Stomach (tissue), 8 donors: ENCODE measurements at regions not wholly inside any gene's neighbourhood (a gene's known extent, or its start where the extent isn't known, plus 50 kb on each side); places are given as distances from the start of the nearest gene placed in this dataset.

ENCODE experiments used
- DNase-seq, 2 donors: peaks; one replicate each; pipeline versions ENCODE4 v3.0.0 to v3.0.0-alpha.2; 2013 to 2019
- H3K27ac ChIP-seq, 5 donors: fragments of 200-600 bp in 4 of 5; sonication (generic) in 4 of 5; one replicate each; pipeline ENCODE4 v1.5.1; 2013 to 2019; ENCODE audit warnings: mild to moderate bottlenecking in 1 of 5, moderate library complexity in 1 of 5
- H3K27me3 ChIP-seq, 3 donors: fragments of 200-600 bp; sonication (generic); one replicate each; pipeline ENCODE4 v1.5.1; 2017 to 2019; ENCODE audit warnings: mixed run types in 1 of 3
- H3K36me3 ChIP-seq, 4 donors: fragments of 200-600 bp; sonication (generic); 1 replicate in 3 of 4; 2 replicates in 1 of 4; pipeline ENCODE4 v1.5.1; 2016 to 2019
- H3K4me1 ChIP-seq, 4 donors: fragments of 200-600 bp; sonication (generic); one replicate each; pipeline ENCODE4 v1.5.1; 2016 to 2019
- H3K4me3 ChIP-seq, 4 donors: fragments of 200-600 bp; sonication (generic) in 3 of 4; one replicate each; pipeline ENCODE4 v1.5.1; 2016 to 2019; ENCODE audit warnings: mild to moderate bottlenecking in 1 of 4
- H3K9me3 ChIP-seq, 4 donors: fragments of 200-600 bp; sonication (generic); one replicate each; pipeline ENCODE4 v1.5.1; 2016 to 2019
- CTCF ChIP-seq, 7 experiments: fragments of 450-650 bp in 4 of 7; fragments of 200-600 bp in 3 of 7; sonication (generic) in 3 of 7; IDR thresholded peaks; one replicate each; pipeline ENCODE4 v1.5.1; 2016 to 2019; ENCODE audit warnings: antibody characterized with exemption in 7 of 7, control low read depth in 2 of 7, mild to moderate bottlenecking in 1 of 7
- EP300 ChIP-seq: sonication (generic); formaldehyde crosslinking; IDR thresholded peaks from one replicate; pipeline ENCODE4 v1.6.1; 2017; ENCODE audit warnings: antibody characterized with exemption
- POLR2A ChIP-seq, 4 donors: fragments of 450-650 bp; IDR thresholded peaks; one replicate each; pipeline ENCODE4 v1.6.1; 2016; ENCODE audit warnings: antibody characterized with exemption in 4 of 4, control low read depth in 2 of 4, mild to moderate bottlenecking in 1 of 4, moderate library complexity in 1 of 4
- POLR2AphosphoS5 ChIP-seq, 3 donors: sonication (generic); formaldehyde crosslinking; IDR thresholded peaks; one replicate each; pipeline ENCODE4 v1.6.1; 2016; ENCODE audit warnings: antibody characterized with exemption in 3 of 3
- WGBS, 5 donors: extraction: QIAGEN DNeasy Blood & Tissue Kit in 3 of 5; methylation state at CpG; one replicate each; pipeline versions ENCODE4 v1.1.5 to v1.1.7; 2013 to 2018; 5-methylcytosine and 5-hydroxymethylcytosine counted together
- intact Hi-C: fragments of 100-400 bp; cut with DNase I; formaldehyde crosslinking; loops from one replicate; pipeline ENCODE4 v1.15.1; 2023; ENCODE audit warnings: low total_unique reads
- donor health status: healthy with polysubstance abuse.
- donor health status: Bipolar disorder and iron deficiency.
- donor health status: healthy.

GRCh38 chr4:188197566-188197965, 58.3 kb downstream of the TRIML1 start:
- DNase-seq: no peak
- H3K36me3 ChIP-seq: no peaks in the 10 kb centered on the region
- no peak for TF ChIP-seq EP300
- TF ChIP-seq CTCF (IDR thresholded peaks at IDR 0.05): no peak
- TF ChIP-seq POLR2A (IDR thresholded peaks at IDR 0.05): no peak
- no peak for TF ChIP-seq POLR2AphosphoS5 (IDR thresholded peaks at IDR 0.05)
- H3K9me3 ChIP-seq: peaks cover 0 to 7% (median 2%) of the 10 kb centered on the region in 4 donors
- WGBS, 5 donors: 78 to 97% (median 90%) methylated on average over 9 of the region's 9 CpGs
- H3K27ac ChIP-seq: no peak overlapping the region
- H3K27me3 ChIP-seq: no peaks in the 10 kb centered on the region
- no peak overlapping the region for H3K4me3 ChIP-seq
- intact Hi-C loops: no loop called here
- peaks cover 0 to 6% (median 0%) of the 10 kb centered on the region in 4 donors for H3K4me1 ChIP-seq

GRCh38 chr4:188198982-188199792, 59.9 kb downstream of the TRIML1 start:
- 69 to 79% (median 75%) methylated on average over 11 of the region's 11 CpGs for WGBS, 5 donors
- DNase-seq: no peak
- TF ChIP-seq EP300 (no peak), POLR2A (IDR thresholded peaks at IDR 0.05) (no peak), POLR2AphosphoS5 (IDR thresholded peaks at IDR 0.05) (no peak), CTCF (IDR thresholded peaks at IDR 0.05) (no peak)
- intact Hi-C loops: no loop called here
- Histone ChIP-seq H3K27ac (no peak overlapping the region), H3K4me1 (peaks cover 0 to 6% (median 0%) of the 10 kb centered on the region in 4 donors), H3K27me3 (no peaks in the 10 kb centered on the region), H3K36me3 (no peaks in the 10 kb centered on the region), H3K9me3 (peaks cover 0 to 7% (median 2%) of the 10 kb centered on the region in 4 donors), H3K4me3 (no peak overlapping the region)

- no peak for DNase-seq
- intact Hi-C loops: no loop called here
- no peak for TF ChIP-seq EP300
- no peak for TF ChIP-seq POLR2AphosphoS5 (IDR thresholded peaks at IDR 0.05)
- no peak for TF ChIP-seq CTCF (IDR thresholded peaks at IDR 0.05)
- no peak for TF ChIP-seq POLR2A (IDR thresholded peaks at IDR 0.05)
- peaks cover 0 to 7% (median 0%) of the 10 kb centered on the region in 4 donors for H3K9me3 ChIP-seq
- H3K36me3 ChIP-seq: no peaks in the 10 kb centered on the region
- 42 to 82% (median 81%) methylated on average over 3 of the region's 3 CpGs for WGBS, 5 donors
- H3K27ac ChIP-seq: no peak overlapping the region
- no peaks in the 10 kb centered on the region for H3K4me1 ChIP-seq
- no peaks in the 10 kb centered on the region for H3K27me3 ChIP-seq
- no peak overlapping the region for H3K4me3 ChIP-seq
These were observed 62.6 kb downstream of the TRIML1 start for GRCh38 chr4:188201851-188202250.

DNA sequence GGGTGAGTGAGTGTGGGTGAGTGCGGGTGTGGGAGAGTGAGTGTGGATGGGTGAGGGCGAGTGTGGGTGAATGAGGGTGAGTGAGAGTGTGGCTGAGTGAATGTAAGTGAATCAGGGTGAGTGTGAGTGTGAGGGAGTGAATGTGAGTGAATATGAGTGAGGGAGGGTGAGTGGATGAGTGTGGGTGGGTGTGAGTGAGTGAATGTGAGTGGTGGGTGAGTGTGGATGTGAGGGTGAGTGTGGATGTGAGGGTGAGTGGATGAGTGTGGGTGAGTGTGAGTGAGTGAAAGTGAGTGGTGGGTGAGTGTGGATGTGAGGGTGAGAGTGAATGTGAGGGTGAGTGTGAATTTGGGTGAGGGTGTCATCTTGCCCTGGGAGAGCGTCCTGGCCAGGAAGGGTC, 67.5 kb downstream of the TRIML1 start:
- no peaks in the 10 kb centered on the region for H3K27me3 ChIP-seq
- intact Hi-C loops: no loop called here
- H3K9me3 ChIP-seq: no peaks in the 10 kb centered on the region
- no peaks in the 10 kb centered on the region for H3K4me1 ChIP-seq
- DNase-seq: no peak
- TF ChIP-seq EP300: no peak
- TF ChIP-seq POLR2AphosphoS5 (IDR thresholded peaks at IDR 0.05): no peak
- TF ChIP-seq CTCF (IDR thresholded peaks at IDR 0.05): no peak
- TF ChIP-seq POLR2A (IDR thresholded peaks at IDR 0.05): no peak
- H3K27ac ChIP-seq: no peak overlapping the region
- H3K4me3 ChIP-seq: no peak overlapping the region
- WGBS, 5 donors: 77 to 90% (median 82%) methylated on average over 3 of the region's 3 CpGs
- H3K36me3 ChIP-seq: no peaks in the 10 kb centered on the region
